ENCODE measurements at regions not wholly inside any gene's neighbourhood (a gene's known extent, or its start where the extent isn't known, plus 50 kb on each side); places are given as distances from the start of the nearest gene placed in this dataset.
"Not testable (repeated sequence)": the region's sequence is repeated elsewhere in the genome, so short reads cannot be mapped to it uniquely, and the experiment has no call there.

DNA sequence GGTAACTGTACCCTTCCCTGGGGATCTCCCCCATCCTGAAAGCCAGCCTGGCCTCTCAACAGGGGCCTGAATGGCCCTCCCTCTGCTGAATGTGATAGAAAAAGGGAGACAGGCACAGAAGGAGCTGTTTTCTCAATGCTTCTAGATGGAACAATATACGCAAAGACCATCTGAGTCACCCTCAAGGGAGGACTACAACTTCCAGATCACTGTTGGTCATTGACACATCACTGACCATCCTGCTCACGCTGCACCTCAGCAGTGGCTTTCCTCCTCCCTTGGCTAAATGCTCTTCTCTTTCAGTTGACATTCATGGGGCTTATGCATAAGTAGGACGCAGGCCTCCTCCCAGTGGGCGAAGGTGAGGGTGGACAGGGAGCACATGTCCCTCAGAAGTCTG lies 112.2 kb upstream of the SHB start:
- no peak for DNase-seq

DNA sequence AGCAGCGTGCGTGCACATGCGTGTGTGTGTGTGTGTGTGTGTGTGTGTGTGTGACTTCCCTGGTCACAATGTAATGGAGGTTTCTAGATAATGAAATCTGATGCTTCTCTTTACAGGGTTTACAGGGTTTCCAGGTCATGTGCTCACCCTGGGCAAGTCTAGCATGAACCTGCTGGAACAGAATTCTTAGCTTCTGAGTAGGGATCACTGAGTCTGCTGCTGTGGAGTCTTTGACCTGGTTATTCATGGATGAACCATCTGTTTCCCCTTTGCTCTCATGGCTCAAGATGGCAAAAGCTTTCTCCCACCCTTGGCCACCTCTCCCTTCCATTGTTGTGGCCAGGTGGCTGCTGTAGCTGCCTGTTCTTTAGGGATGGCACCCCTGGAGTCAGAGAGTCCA lies 111.6 kb upstream of the SHB start:
- DNase-seq = peak; percentile 8

DNA sequence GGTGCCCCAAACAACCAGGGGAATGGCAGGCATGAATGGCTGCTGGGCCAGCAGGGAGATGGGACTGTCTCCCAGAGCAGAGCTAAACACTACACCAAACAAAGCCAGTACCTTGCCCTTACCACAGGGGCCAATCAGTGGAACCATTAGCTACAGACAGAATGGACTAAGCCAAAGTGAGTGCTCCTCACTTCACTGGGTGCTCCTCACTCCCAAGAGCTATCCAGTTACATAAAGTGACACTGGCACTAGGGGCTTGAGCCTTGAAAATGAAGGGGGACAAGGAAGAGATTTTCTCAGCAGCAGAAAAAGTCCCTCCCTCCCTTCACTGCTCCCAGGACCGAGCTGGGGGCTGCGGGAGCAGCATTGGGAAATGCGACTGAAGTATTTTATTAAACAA lies 110.9 kb upstream of the SHB start:
- no peak for DNase-seq

DNA sequence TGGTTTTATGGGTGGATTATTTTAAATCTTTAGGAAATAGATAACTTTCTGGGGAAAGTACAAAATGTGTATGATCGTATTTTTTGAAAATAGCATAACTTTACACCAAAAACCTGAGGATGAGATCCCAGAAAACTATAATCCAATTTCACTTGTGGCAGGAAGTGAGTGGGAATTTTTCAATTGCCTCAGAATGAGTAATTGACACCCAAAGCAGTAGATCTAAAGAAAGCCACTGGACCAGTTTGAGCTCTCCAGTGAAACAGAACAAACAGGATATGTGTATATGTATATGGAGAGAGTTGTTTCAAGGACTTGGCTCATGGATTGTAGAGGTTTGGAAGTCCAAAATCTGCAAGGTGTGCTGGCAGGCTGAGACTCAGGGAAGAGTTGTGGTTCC lies 109.2 kb upstream of the SHB start:
- DNase-seq = peak; percentile 73

DNA sequence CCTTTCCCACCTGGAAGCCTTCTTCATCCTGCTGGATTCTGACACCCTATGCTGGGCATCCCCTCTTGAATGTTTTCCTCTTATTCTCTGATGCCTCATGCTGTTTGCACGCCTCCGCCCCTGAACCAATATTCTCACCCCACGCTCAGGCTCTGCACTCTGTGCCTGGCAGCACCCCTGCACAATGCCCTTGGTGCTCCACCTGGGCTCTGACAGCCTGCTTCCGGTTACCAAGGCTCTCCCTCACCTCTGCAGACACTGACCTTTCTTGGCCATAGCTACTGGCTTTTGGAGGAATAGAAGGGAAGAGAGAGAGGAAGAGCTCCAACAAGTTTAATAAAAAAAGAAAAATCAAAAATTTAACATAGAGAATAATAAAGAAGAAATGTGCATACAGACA lies 108.7 kb upstream of the SHB start:
- DNase-seq = peak; percentile 13

DNA sequence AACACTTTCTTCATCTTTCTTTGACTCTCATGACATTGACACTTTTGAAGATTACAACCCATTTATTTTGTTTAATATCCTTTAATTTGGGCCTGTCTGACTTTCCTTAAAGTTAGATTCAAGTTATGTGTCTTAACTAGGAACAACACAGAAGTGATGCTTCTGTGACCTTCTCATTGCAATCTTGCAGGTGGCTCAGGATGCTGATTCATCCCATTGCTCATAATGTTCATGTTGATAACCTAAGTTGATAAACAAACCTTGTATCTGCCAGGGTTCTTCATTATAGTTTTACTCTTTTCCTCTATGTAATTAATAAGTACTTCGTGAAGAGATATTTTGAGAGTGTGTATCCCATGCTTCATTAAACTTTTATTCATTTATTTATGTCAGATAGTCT lies 107.2 kb upstream of the SHB start:
- no peak for DNase-seq

DNA sequence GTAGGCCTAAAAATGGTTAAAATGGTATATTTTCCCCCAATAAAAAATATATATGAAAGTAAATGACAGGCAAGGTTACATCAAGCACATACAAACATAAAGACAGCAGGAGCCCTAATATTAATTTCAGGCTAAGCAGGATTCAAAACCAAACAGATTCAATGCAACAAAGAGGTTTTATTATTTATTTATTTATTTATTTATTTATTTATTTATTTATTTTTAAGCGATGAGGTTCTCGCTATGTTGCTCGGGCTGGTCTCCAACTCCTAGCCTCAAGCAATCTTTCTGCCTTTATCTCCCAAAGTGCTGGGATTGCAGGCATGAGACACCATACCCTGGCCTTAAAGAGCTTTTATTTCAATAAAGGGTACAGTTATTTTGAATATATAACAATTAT lies 106.4 kb upstream of the SHB start:
- DNase-seq = no peak

DNA sequence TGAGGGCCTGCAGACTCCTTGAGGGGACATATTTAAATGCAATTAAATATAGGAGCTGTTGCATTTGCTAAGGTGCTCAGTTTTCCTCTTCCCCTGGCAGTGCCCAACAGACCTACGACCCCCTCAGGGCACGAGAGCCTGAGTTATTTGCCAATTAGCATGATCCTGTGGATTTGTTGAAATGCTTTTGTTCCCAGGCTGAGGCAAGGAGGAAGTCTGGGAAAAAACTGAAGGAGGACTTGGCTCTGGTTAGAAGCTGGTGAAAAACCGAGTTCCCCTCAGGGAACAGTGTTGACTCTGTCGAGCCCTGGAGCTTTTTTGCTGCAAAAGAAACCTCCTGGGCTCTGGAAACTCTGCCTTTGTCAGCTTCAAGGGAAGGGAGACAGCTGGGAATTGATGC lies 103.6 kb upstream of the SHB start:
- DNase-seq = no peak

DNA sequence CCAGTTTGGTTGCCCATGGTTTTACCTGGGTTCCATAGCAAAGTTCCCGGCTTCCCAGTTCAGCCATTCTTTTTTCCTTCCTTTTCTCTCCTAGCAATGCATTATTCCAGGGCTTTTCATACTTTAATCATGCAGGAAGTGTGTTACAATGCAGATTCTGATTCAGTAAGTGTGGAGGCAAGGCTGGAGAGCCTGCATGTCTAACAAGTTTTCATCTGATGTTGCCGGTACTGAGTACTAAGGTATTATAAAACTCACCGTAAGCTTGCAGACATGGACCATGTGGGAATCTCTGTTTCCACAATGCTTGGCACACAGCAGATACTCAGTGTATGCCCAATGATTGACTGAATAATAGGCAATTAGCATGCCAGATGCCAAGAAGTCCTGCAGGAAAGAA lies 102.9 kb upstream of the SHB start:
- DNase-seq = no peak

DNA sequence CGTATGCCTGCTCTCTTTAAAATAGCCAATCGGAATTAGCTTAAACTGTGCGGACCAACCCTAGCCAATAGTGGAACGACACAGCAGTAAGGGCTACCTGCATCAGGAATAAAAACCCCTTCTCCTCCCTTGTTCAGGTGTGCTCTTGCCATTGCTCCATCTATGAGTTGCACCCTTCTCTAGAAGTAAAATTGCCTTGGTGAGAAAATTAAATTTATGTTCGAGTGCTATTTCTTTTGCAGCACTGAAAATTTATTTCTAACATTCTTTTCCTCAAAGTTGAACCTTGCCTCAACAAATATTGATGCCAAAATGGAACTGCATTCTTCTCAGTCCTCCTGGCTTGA lies 102.5 kb upstream of the SHB start:
- no peak for DNase-seq

DNA sequence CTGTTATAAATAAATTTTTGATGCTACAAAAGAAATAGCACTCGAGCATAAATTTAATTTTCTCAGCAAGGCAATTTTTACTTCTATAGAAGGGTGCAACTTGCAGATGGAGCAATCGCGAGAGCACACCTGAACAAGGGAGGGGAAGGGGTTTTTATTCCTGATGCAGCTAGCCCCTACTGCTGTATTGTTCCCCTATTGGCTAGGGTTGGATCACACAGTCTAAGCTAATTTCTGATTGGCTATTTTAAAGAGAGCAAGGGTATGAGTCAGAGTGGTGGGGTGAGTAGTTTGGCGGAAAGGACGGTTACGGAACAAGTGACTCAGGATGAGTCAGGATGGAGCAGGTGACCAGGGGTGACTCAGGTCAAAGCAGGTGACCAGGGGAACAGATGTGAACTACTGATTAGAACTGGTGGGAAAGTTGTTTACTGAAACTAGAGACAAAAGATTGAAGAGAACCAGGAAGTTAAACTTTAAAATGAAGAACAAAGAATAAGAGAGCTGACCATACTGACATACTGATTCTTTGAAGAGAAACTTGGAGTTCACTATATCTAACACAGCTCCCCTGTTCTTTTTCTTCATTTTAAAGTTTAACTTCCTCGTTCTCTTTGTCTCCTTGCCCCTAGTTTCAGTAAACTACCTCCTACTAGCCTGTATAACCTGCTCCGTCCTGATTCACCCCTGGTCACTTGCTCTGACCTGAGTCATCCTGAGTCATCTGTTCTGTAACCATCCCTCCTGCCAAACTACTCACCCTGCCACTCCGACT lies 101.9 kb upstream of the SHB start:
- DNase-seq = not testable (repeated sequence)

DNA sequence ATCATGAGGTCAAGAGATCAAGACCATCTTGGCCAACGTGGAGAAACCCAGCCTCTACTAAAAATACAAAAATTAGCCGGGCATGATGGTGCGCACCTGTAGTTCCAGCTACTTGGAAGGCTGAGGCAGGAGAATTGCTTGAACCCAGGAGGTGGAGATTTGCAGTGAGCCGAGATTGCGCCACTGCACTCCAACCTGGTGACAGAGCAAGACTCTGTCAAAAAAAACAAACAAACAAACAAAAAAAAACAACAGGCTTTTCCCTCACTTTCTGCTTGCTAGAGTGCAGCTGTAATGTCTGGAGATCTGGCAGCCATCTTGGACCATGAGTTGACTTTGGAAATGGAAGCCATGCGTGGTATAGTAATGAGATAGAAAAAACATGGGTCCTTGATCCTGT lies 101.1 kb upstream of the SHB start:
- DNase-seq = not testable (repeated sequence)

DNA sequence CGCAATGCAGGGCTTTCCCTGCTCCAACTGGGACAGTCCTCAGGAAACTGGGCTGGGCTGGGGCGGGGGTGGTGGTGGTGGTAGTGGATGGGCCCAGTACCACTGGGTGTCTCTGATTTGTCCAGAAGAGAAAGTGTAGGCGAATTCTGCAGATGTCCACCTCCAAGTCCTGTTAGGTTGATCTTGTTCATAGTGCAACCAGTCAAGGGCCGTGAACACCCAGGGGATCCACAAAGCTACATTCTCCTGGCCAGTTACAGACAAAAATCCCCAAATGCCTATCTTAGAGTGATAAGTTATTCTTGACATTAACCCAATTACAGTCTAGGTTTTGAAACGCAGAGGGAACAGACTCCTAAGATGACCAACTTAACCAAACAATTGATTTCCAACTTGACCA lies 97.5 kb upstream of the SHB start:
- no peak for DNase-seq

DNA sequence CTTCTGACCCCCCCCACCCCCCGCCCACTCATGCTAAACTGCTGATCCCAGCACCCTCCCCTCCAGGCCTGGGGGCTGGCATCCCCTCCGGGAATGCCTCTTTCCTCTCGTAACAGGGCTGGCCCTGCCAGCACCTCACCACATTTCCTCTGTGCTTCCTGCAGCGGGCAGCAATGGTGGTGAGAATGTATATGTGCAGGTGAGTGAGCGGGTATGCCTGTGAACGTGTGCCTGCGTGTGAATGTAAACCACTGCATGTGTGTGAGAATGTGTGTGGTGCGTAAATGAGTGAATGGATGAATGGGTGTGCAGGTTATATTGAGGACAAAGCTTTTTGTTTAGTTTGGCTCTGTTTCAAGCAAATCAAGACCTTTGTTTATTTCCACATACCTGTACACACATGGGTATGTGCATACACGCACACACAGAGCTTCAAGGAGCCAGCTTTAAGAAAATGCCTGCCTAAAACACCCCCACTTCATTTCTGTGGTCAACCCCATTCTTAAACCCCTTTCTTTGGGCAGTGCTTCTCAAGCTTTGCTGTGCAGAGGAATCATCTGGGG lies 95.7 kb upstream of the SHB start:
- no peak for DNase-seq

DNA sequence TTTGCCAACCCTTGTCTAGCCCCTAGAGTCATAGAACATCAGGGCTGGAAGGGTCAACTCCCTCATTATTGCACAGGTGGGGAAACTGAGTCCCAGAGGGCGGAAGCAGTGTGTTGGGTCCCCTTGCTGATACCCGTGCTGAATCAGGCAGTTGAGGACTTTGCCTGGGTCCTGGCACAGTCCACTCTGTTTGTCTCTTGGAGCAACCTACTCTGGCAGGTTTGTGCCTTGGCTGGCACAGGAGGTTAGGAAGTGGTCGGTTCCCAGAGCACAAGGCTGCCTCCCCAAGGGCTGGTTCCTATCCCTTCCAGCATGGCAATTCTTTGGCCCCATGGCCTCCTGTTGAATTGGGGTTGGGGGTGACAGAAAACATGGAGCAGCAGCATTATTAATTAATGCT lies 94.5 kb upstream of the SHB start:
- no peak for DNase-seq

DNA sequence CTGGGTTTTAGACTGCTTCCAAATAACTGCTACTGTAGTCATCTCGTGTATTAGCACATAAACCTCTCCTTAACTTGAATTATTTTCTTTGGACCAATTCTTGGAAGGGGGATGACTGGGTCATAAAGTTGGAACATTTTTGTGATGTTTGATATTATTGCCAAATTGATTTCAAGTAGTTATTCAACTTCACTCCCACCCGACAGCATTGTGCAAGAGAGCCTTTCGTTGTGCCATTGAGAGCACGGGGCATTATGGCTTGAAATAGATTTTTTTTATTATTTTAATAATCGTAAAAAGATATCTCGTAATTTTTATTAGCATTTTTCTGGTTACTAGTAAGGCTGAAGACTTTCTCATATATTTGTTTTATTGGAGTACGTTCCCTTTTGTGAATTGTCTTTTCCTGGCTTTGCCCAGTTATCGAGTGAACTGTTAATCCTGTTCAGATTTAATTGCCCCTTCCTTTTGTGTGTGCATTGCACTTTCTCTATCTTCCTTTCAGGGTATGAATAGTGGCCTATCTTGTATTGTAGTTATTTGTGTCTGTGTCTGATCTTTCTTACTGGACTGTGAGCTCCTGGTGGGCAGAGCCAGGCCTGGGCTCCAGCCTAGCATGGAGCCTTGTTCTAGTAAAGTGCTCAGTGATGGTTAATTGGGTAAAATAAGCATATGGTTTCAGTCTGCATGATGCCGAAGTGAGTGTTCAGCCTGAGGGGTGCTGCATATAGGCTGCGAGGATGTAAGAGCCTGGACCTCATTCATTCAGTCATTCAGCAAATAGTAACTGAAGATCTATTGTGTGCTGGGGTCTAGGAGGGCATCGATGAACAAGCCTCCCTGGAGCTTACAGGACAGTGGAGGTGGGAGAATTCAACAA lies 93.5 kb upstream of the SHB start:
- no peak for DNase-seq

DNA sequence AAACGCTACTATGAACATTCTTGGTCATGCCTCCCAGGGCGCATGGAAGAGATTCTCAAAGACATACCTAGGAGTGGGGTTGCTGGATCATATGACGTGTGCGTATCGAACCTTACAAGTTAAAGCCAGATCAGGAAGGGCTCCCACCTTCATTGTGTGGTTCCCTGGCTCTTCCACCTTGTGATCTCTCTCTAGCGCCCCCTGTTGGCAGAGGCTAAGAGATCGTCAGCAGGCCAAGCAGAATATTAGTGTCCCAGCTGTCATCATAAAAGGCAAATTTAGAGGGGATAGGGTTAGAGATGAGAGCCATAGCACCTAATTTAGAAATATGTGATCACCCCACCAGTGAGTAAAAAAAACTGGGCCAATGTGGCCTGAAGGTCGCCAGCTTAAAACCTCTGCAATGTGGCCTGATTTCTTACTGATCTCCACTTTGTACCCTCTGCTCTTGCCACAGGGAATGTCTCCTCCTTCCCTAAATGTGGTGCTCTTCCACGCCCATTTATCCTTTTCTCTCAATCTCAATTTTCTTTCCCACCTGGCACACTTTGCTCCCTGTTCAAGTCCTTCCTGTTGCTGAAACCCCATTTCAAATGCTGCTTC lies 91.7 kb upstream of the SHB start:
- peak; percentile 43 for DNase-seq

DNA sequence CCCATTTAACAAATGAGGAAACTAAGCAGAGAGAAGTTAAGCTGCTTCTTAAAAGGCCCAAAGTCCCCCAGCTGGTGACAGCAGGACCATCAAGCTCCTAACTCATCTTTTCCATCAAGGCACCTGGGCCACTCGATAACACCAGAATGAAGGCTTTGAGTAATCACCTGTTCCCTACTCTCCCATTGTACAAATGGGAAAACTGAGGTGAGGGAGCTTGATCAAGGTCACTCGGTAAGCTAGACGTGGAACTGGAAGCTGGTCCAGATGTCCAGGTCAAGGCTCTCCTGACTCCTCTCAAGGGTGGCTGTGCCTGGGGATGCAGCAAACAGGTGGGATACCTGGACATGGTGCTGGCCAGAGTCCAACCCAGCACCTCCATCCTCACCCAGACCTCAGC lies 90.6 kb upstream of the SHB start:
- DNase-seq = no peak

DNA sequence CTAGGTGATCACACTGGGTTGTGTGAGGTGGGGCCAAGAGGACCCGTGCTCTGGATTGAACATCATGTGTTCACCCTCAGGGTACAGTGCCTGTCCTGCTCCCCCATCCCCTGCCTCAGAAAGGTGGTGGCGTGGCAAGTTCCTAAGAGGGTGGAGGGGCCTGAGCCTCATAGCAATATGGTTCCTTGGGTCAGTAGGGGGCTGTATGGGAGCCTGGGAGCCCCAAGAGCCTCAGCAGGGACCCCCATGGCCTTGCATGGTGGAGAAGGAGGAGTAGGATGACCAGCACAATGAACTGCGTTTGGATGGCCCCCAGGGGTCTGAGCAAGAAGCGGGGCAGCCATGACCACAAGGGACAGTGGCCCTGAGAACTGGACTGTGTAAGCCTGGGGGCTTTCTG lies 89.6 kb upstream of the SHB start:
- DNase-seq = no peak

DNA sequence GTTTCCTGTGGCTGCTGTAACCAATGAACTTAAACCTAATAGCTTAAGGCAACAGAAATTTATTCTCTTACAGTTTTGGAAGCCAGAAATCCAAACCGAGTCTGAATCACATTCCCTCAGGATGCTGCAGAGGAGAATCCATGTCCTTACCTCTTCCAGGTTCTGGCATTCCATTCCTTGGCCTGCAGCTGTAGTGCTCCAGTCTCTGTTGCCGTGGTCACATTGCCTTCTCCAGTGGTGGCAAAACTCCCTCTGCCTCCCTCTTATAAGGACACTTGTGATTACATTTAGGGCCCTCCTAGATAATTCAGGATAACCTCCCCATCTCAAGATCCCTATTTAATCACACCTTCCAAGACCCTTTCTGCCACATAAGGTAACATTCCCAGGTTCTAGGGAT lies 88.7 kb upstream of the SHB start:
- no peak for DNase-seq

DNA sequence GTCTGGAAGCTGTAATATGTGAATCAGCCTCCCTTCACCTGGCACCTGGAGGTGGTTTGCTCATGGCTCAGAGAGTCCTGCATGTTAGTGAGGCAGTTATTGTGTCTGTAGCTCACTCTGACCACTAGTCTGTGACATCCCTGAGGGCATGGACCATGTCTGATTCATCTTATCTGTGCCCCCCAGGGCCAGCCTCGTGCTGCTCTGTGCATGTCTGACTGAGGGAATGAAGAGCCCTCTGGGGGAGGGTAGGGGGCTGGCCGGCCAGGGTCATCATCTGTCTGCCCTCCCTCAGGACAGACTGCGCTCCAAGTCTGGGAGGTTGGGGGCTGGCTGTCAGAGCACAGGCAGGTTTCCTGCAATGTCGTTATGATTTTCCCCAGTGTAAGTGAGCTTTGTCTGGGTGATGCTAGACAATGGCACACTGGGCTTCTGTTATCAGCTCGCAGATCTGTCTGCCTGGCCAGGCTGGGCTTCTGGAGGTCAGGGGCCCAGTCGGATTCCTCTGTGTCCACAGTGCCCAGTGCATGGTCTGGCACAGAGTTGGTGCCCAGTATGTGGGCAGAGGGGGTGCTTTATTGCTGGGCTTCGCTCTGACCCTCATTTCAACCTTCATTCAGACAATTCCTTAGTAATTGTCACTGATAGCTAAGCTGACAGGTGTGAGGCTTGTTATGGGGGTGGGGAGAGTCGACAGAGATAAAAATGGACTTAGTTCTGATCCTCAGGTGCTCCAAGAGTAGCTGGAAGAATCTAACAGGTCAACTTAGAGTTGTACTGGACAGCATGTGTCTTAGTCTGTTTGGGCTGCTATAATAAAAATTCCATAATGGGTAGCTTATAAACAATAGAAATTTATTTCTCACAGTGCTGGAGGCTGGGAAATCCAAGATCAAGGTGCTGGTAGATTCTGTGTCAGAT lies 85.7 kb upstream of the SHB start:
- DNase-seq = no peak

DNA sequence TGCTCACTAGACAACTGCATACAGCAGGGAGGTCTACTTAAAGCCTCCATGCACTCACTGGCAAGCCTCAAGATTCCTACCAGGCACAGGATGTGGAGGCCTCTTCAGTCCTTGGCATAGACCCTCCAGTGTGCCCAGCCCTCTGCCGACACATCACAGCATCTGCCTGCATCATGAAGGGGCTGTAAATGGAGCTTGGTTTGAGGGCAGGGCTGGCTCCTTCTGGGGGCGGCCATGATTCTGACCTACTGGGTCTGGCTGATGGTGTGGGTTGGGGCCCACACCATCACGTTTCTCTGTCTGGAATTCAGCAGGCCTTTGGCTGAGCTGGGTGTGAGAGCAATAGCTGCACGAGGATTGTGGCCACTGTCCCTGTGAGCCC lies 84.9 kb upstream of the SHB start:
- DNase-seq = no peak
